Ascending aorta (tissue), 2 donors: ENCODE measurements at regions not wholly inside any gene's neighbourhood (a gene's known extent, or its start where the extent isn't known, plus 50 kb on each side); places are given as distances from the start of the nearest gene placed in this dataset.

ENCODE experiments used
- DNase-seq, 2 donors: peaks; one replicate each; pipeline ENCODE4 v3.0.0-alpha.2; 2019; ENCODE audit warnings: low spot score in 2 of 2
- H3K27ac ChIP-seq, 2 donors: fragments of 200-600 bp; sonication (generic); one replicate each; pipeline ENCODE4 v1.5.1; 2016 to 2017; ENCODE audit warnings: mild to moderate bottlenecking in 1 of 2
- H3K27me3 ChIP-seq: fragments of 200-600 bp; sonication (generic); one replicate; pipeline ENCODE4 v1.5.1; 2017
- H3K36me3 ChIP-seq, 2 donors: fragments of 200-600 bp; sonication (generic); one replicate each; pipeline ENCODE4 v1.5.1; 2016
- H3K4me1 ChIP-seq, 2 donors: fragments of 200-600 bp; sonication (generic); one replicate each; pipeline ENCODE4 v1.5.1; 2016 to 2017; ENCODE audit warnings: mild to moderate bottlenecking in 1 of 2
- H3K4me3 ChIP-seq, 2 donors: fragments of 200-600 bp; sonication (generic); one replicate each; pipeline ENCODE4 v1.5.1; 2016 to 2017; ENCODE audit warnings: mild to moderate bottlenecking in 1 of 2
- H3K9me3 ChIP-seq, 2 donors: fragments of 200-600 bp; sonication (generic); one replicate each; pipeline ENCODE4 v1.5.1; 2016
- intact Hi-C: fragments of 100-400 bp; cut with DNase I; formaldehyde crosslinking; loops from one replicate; pipeline ENCODE4 v1.15.1; 2023
- TF ChIP-seq, protein P1 (sequence below), 3 experiments: fragments of 200-600 bp in 2 of 3; fragments of 450-650 bp in 1 of 3; sonication (generic) in 2 of 3; IDR thresholded peaks; one replicate each; pipeline ENCODE4 v1.5.1; 2016 to 2019; ENCODE audit warnings: antibody characterized with exemption in 3 of 3, mild to moderate bottlenecking in 1 of 3, moderate library complexity in 1 of 3

DNA sequence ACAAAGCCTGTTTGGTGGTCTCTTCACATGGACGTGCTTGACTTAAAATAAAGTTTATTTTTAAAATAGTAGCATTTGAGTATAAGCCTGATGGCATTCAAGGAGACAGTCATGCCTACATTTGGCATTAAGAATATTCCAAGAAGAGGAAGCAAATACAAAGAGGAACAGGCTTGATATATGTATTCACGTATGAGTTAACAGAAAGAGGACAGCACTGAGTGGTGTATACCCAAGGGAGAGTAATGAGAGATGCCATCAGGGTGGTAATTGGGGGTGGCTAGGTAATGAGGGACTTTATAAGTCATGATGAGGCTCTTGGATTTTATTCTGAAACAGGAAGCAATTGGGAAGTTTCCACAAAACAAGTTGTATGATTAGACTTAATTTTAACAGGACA, 363.3 kb downstream of the SEMA3D start:
- no peaks in the 10 kb centered on the region for H3K27me3 ChIP-seq
- peaks cover 0 to 2% of the 10 kb centered on the region in 2 donors for H3K4me1 ChIP-seq
- no peak overlapping the region for H3K27ac ChIP-seq
- DNase-seq: no peak
- no peaks in the 10 kb centered on the region for H3K9me3 ChIP-seq
- no peak overlapping the region for H3K4me3 ChIP-seq
- TF ChIP-seq, protein P1, sequence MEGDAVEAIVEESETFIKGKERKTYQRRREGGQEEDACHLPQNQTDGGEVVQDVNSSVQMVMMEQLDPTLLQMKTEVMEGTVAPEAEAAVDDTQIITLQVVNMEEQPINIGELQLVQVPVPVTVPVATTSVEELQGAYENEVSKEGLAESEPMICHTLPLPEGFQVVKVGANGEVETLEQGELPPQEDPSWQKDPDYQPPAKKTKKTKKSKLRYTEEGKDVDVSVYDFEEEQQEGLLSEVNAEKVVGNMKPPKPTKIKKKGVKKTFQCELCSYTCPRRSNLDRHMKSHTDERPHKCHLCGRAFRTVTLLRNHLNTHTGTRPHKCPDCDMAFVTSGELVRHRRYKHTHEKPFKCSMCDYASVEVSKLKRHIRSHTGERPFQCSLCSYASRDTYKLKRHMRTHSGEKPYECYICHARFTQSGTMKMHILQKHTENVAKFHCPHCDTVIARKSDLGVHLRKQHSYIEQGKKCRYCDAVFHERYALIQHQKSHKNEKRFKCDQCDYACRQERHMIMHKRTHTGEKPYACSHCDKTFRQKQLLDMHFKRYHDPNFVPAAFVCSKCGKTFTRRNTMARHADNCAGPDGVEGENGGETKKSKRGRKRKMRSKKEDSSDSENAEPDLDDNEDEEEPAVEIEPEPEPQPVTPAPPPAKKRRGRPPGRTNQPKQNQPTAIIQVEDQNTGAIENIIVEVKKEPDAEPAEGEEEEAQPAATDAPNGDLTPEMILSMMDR (IDR thresholded peaks at IDR 0.05): no peak
- intact Hi-C loops: no loop called here
- H3K36me3 ChIP-seq: no peaks in the 10 kb centered on the region

DNA sequence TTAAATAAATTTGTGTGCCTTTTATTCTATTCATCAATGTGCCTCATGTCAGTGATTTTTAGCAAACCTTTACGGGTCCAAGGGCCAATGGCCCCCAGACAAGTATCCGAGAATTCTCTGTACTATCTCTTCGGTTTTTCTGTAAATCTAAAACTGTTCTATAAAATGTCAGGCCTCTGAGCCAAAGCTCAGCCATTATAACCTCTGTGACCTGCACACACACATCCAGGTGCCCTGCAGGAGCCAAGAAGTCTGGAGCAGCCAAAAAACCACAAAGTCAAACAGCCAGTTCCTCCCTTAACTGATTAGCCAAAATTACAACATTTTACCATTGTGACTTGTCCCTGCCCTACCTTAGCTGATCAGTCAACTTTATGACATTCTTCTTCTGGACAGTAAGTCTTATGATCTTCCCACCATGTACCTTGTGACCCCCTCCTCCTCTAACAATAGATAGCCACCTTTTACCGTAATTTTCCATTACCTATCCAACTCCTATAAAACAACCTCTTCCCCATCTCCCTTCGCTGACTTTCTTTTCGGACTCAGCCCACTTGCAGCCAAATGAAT, 363.8 kb downstream of the SEMA3D start:
- H3K9me3 ChIP-seq: no peaks in the 10 kb centered on the region
- no peak overlapping the region for H3K27ac ChIP-seq
- peaks cover 2% of the 10 kb centered on the region in 2 donors for H3K4me1 ChIP-seq
- DNase-seq: no peak
- intact Hi-C loops: no loop called here
- H3K36me3 ChIP-seq: no peaks in the 10 kb centered on the region
- TF ChIP-seq, protein P1 (IDR thresholded peaks at IDR 0.05): no peak
- H3K27me3 ChIP-seq: no peaks in the 10 kb centered on the region
- no peak overlapping the region for H3K4me3 ChIP-seq

DNA sequence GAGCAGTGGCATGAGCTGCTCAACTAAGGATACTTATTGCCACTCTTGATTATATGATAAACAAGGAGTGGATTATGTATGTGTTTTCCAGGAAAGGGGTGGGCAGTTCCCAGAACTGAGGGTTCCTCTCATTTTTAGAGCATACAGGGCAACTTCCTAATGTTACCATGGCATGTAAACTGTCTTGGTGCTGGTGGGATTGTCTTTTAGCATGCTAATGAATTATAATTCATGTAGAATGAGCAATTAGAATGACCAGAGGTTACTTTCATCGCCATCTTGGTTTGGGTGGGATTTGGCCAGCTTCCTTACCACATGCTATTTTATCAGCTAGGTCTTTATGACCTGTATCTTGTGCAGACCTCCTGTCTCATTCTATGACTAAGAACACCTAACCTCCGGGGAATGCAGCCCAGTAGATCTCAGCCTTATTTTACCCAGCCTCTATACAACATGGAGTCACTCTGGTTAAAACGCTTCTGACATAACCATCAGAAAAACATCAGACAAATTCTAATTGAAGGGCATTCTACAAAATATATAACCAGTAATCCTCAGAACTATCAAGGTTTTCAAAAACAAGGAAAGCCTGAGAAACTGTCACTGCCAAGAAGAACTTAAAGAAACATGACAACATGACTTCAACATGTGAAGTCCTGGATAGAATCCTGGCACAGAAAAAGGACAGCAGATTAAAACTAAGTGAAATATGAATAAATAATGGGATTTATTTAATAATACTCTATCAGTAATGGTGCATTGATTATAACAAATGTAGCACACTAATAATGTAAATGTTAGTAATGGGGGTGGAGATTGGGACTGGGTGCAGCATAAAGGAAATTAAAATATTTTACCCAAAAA, 365.0 kb downstream of the SEMA3D start:
- Histone ChIP-seq H3K27ac (no peak overlapping the region), H3K27me3 (no peaks in the 10 kb centered on the region), H3K9me3 (no peaks in the 10 kb centered on the region), H3K4me1 (peaks cover 2% of the 10 kb centered on the region in 2 donors), H3K36me3 (no peaks in the 10 kb centered on the region), H3K4me3 (no peak overlapping the region)
- TF ChIP-seq, protein P1 (IDR thresholded peaks at IDR 0.05): no peak
- no peak for DNase-seq
- intact Hi-C loops: no loop called here

DNA sequence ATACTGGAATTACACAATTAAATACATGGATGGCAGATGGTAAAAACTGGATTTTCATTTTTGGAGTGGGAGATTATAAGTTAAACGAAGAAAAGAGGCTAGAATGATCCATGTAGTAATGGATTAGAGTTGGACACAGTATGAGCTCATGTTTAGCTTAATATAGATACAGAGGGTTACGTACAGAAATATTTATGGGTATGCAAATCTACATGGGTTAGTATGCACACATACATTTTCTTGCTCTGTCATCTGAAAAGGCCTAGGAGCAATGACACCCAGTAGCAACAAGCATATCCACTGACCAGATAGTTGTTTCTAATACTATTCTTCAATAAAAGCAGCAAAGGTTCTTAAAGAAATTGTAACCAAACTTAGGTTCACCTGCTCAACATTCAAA, 366.4 kb downstream of the SEMA3D start:
- DNase-seq: no peak
- H3K4me1 ChIP-seq: peaks cover 2% of the 10 kb centered on the region in 2 donors
- no peaks in the 10 kb centered on the region for H3K27me3 ChIP-seq
- intact Hi-C loops: no loop called here
- TF ChIP-seq, protein P1 (IDR thresholded peaks at IDR 0.05): no peak
- no peak overlapping the region for H3K4me3 ChIP-seq
- H3K36me3 ChIP-seq: no peaks in the 10 kb centered on the region
- no peak overlapping the region for H3K27ac ChIP-seq
- H3K9me3 ChIP-seq: no peaks in the 10 kb centered on the region

DNA sequence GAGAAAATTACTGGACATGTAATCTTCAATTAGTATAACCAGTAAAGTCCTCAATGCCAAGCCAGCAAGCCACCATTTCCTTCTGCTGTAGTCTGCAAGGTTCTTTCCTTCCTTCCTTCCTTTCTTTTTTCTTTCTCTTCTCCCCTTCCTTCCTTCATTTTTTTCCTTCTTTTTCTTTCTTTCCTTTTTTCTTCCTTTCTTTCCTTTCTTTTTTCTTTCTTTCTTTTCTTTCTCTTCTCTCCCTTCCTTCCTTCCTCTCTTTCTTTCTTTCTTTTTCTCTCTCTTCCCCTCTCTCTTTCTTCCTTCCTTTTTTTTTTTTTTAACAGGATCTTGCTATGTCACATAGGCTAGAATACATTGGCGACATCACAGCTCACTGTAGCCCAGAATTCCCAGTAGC, 369.8 kb downstream of the SEMA3D start:
- Histone ChIP-seq H3K27ac (no peak overlapping the region), H3K4me1 (peaks cover 2 to 7% of the 10 kb centered on the region in 2 donors), H3K27me3 (no peaks in the 10 kb centered on the region), H3K4me3 (no peak overlapping the region), H3K9me3 (no peaks in the 10 kb centered on the region), H3K36me3 (no peaks in the 10 kb centered on the region)
- intact Hi-C loops: no loop called here
- DNase-seq: no peak
- TF ChIP-seq, protein P1 (IDR thresholded peaks at IDR 0.05): no peak
